GM19397 (cell line): ENCODE measurements at regions not wholly inside any gene's neighbourhood (a gene's known extent, or its start where the extent isn't known, plus 50 kb on each side); places are given as distances from the start of the nearest gene placed in this dataset.
"Not testable (repeated sequence)": the region's sequence is repeated elsewhere in the genome, so short reads cannot be mapped to it uniquely, and the experiment has no call there.

Experiments
- ATAC-seq: cut with Tn5 transposase; IDR thresholded peaks from one replicate; pipeline ENCODE4 v1.9.1; 2021; ENCODE audit warnings: mild to moderate bottlenecking, moderate library complexity; ENCODE audit not compliant: unreplicated experiment

DNA sequence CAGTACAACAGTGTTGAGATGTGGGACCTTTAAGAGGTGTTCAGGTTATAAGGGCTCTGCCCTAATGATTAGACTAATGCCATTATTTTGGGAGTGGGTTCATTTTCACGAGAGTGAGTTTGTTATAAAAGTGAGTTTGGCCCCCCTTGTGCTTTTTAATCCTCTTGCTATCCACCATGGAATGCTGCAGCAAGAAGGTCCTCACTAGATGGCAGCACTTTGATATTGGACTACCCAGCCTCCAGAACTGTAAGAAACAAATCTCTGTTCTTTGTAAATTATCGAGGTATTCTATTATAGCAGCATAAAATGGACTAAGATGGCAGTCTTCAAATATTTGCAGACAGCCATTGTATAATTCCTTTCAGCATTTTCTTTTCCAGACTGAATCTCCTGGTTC, 212.4 kb downstream of the LRRC70 start:
- ATAC-seq = no peak

DNA sequence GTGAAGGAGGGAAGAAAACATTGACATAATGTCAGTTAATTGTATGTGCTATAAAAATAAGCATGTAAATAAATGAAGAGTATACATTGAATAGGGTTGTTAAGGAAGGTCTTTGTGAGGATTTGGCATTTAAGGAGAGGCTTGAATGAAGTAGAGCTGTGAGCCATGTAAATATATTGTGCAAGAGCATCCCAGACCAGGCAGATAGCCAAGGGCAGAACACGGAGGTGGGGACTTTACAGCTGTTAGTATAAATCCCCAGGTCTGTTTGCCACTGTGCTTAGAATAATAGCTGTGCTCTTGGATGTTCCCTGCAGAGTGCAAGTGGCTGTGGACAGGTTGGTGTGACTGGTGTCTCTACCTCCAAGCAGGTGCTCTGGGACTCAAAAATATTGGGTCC, 211.7 kb downstream of the LRRC70 start:
- no peak for ATAC-seq

- ATAC-seq = no peak
Measured at GRCh38 chr5:62786099-62786498, 207.5 kb downstream of the LRRC70 start.

DNA sequence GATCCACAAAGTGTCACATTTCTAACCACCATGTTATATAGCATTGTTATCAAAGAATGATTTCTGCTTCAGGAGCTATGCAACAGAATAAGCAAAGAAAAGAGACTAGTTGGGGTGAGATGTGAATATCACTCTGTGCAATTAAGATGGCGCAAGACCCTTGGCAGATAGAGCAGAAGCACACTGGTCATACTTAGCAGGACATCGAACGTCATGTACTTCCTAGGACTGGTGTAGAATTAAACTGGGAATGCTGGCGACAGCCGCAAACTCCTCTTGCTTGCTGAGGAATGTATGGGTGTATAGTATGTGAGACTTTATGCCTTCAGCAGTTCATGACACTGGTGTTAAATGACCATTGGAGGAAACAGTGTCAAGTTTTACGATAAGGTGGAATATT, 207.0 kb downstream of the LRRC70 start:
- ATAC-seq = no peak

- no peak for ATAC-seq
Measured at GRCh38 chr5:62783374-62784057, 204.9 kb downstream of the LRRC70 start.

DNA sequence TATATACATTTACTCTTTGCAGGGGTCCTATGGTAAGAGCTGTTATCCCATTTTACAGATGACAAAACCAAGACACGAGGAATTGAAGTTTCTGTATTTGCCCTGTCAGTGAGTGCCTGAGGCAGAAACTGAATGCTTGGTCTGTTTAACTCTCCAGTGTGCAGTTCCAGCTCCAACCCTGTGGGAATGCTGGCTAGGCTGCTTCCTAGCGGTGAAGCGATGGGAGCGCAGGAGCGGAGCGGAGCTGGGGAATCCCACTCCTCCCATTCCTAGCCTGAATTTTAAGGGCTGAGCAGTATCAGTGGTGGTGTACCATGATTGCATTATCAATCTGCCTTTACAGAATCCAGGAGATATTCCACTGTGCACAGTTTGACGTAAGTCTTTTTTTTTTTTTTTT, 202.3 kb downstream of the LRRC70 start:
- ATAC-seq = no peak

- ATAC-seq = no peak
Measured at GRCh38 chr5:62780230-62780629, 201.6 kb downstream of the LRRC70 start.

- no peak for ATAC-seq
Measured at GRCh38 chr5:62779010-62779422, 200.4 kb downstream of the LRRC70 start.

GRCh38 chr5:62778316-62779009, 199.8 kb downstream of the LRRC70 start:
- ATAC-seq = no peak

DNA sequence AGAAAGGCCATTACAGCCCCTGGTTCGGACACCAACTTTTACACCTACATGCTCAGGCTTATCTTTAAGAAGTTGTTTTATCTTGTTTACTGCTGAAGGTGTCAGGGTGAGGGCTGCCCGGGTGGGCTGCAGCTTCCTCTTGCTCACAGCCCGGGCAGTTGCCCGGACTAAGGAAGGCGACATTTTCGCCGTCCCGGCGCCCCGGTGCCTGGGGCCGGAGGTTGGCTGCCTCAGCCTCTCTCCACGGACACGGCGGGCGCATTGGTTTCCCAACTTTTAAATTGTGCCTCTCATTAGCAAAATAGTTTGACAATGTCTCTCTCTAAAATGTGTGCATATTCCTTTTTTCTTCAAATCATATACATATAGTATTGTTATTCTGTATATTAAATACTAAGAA, 198.5 kb downstream of the LRRC70 start:
- ATAC-seq = not testable (repeated sequence)

- ATAC-seq = not testable (repeated sequence)
Measured at GRCh38 chr5:62776592-62776991, 198.0 kb downstream of the LRRC70 start.

- no peak for ATAC-seq
Measured at GRCh38 chr5:62773460-62773859, 194.8 kb downstream of the LRRC70 start.

- no peak for ATAC-seq
Measured at GRCh38 chr5:62771341-62771740, 192.7 kb downstream of the LRRC70 start.

- no peak for ATAC-seq
Measured at GRCh38 chr5:62767650-62768049, 189.0 kb downstream of the LRRC70 start.

GRCh38 chr5:62767077-62767476, 188.5 kb downstream of the LRRC70 start:
- ATAC-seq = no peak

- no peak for ATAC-seq
Measured at GRCh38 chr5:62762503-62762902, 183.9 kb downstream of the LRRC70 start.

DNA sequence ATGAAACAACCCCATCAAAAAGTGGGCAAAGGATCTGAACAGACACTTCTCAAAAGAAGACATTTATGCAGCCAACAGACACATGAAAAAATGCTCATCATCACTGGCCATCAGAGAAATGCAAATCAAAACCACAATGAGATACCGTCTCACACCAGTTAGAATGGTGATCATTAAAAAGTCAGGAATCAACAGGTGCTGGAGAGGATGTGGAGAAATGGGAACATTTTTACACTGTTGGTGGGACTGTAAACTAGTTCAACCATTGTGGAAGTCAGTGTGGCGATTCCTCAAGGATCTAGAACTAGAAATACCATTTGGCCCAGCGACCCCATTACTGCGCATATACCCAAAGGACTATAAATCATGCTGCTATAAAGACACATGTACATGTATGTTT, 179.1 kb downstream of the LRRC70 start:
- ATAC-seq = not testable (repeated sequence)

DNA sequence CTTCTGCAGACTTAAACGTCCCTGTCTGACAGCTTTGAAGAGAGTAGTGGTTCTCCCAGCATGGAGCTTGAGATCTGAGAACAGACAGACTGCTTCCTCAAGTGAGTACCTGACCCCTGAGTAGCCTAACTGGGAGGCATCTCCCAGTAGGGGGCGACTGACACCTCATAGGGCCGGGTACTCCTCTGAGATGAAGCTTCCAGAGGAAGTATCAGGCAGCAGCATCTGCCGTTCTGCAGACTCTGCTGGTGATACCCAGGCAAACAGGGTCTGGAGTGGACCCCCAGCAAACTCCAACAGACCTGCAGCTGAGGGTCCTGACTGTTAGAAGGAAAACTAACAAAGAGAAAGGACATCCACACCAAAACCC, 174.4 kb downstream of the LRRC70 start:
- not testable (repeated sequence) for ATAC-seq

- not testable (repeated sequence) for ATAC-seq
Measured at GRCh38 chr5:62752056-62752997, 173.7 kb downstream of the LRRC70 start.

- ATAC-seq = no peak
Measured at GRCh38 chr5:62742207-62742606, 163.6 kb downstream of the LRRC70 start.

GRCh38 chr5:62741761-62742160, 163.1 kb downstream of the LRRC70 start:
- no peak for ATAC-seq

GRCh38 chr5:62737766-62738165, 159.1 kb downstream of the LRRC70 start:
- no peak for ATAC-seq
